ENCODE measurements at regions not wholly inside any gene's neighbourhood (a gene's known extent, or its start where the extent isn't known, plus 50 kb on each side); places are given as distances from the start of the nearest gene placed in this dataset.

GRCh38 chr13:61276401-61276800 lies 139.2 kb downstream of the PCDH20 start:
- TF ChIP-seq, protein P1, sequence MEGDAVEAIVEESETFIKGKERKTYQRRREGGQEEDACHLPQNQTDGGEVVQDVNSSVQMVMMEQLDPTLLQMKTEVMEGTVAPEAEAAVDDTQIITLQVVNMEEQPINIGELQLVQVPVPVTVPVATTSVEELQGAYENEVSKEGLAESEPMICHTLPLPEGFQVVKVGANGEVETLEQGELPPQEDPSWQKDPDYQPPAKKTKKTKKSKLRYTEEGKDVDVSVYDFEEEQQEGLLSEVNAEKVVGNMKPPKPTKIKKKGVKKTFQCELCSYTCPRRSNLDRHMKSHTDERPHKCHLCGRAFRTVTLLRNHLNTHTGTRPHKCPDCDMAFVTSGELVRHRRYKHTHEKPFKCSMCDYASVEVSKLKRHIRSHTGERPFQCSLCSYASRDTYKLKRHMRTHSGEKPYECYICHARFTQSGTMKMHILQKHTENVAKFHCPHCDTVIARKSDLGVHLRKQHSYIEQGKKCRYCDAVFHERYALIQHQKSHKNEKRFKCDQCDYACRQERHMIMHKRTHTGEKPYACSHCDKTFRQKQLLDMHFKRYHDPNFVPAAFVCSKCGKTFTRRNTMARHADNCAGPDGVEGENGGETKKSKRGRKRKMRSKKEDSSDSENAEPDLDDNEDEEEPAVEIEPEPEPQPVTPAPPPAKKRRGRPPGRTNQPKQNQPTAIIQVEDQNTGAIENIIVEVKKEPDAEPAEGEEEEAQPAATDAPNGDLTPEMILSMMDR (IDR thresholded peaks at IDR 0.05), result no peak
- no peak for TF ChIP-seq POLR2A (IDR thresholded peaks at IDR 0.05)

Data from gastroesophageal sphincter (tissue), 3 donors.